Gastrocnemius medialis (tissue), 4 donors: ENCODE measurements at regions not wholly inside any gene's neighbourhood (a gene's known extent, or its start where the extent isn't known, plus 50 kb on each side); places are given as distances from the start of the nearest gene placed in this dataset.

Source experiments
- ATAC-seq, 2 donors: fragments of 150-250 bp; one replicate each; pipeline ENCODE4 v1.9.1; 2016
- DNase-seq, 2 donors: peaks; one replicate each; pipeline ENCODE4 v3.0.0-alpha.2; 2019
- H3K27ac ChIP-seq, 4 donors: fragments of 200-600 bp; sonication (generic); 1 replicate in 1 of 4; 2 replicates in 3 of 4; pipeline ENCODE4 v1.5.1; 2016 to 2018; ENCODE audit warnings: mild to moderate bottlenecking in 2 of 4, moderate library complexity in 1 of 4
- H3K27me3 ChIP-seq, 3 donors: fragments of 200-600 bp; sonication (generic) in 2 of 3; 1 replicate in 1 of 3; 2 replicates in 2 of 3; pipeline versions ENCODE4 v1.5.1 to v1.6.0; 2016 to 2019; ENCODE audit warnings: mild to moderate bottlenecking in 1 of 3, moderate library complexity in 1 of 3
- H3K36me3 ChIP-seq, 2 donors: fragments of 200-600 bp; sonication (generic) in 1 of 2; one replicate each; pipeline ENCODE4 v1.5.1; 2017 to 2018
- H3K4me1 ChIP-seq, 2 donors: fragments of 200-600 bp; sonication (generic) in 1 of 2; one replicate each; pipeline ENCODE4 v1.5.1; 2016 to 2017; ENCODE audit warnings: mild to moderate bottlenecking in 2 of 2
- H3K4me3 ChIP-seq, 4 donors: fragments of 200-600 bp; sonication (generic) in 3 of 4; 1 replicate in 1 of 4; 2 replicates in 3 of 4; pipeline ENCODE4 v1.5.1; 2016 to 2019; ENCODE audit warnings: mild to moderate bottlenecking in 2 of 4
- H3K9me3 ChIP-seq, 3 donors: fragments of 200-600 bp; sonication (generic) in 2 of 3; 1 replicate in 1 of 3; 2 replicates in 2 of 3; pipeline ENCODE4 v1.5.1; 2016 to 2019
- POLR2A ChIP-seq, 2 donors: fragments of 450-650 bp; IDR thresholded peaks; one replicate each; pipeline ENCODE4 v1.6.1; 2017; ENCODE audit warnings: antibody characterized with exemption in 2 of 2, mild to moderate bottlenecking in 2 of 2, moderate library complexity in 2 of 2
- in situ Hi-C, 4 donors: fragments of 200-750 bp; cut with MboI; loops; one replicate each; pipeline versions ENCODE4 v1.15.0 to v1.8.0; 2017; ENCODE audit warnings: low sequenced_read_pairs in 4 of 4
- intact Hi-C: fragments of 100-400 bp; cut with DNase I; formaldehyde crosslinking; loops from one replicate; pipeline ENCODE4 v1.15.1; 2023; ENCODE audit warnings: low total_unique reads
- TF ChIP-seq, protein P1 (sequence below), 5 experiments: fragments of 450-650 bp in 3 of 5; fragments of 200-600 bp in 2 of 5; sonication (generic) in 2 of 5; IDR thresholded peaks in 4 of 5; conservative IDR thresholded peaks in 1 of 5; 1 replicate in 4 of 5; 2 replicates in 1 of 5; pipeline ENCODE4 v1.5.1; 2016 to 2019; ENCODE audit warnings: antibody characterized with exemption in 5 of 5, mild to moderate bottlenecking in 3 of 5, moderate library complexity in 3 of 5

DNA sequence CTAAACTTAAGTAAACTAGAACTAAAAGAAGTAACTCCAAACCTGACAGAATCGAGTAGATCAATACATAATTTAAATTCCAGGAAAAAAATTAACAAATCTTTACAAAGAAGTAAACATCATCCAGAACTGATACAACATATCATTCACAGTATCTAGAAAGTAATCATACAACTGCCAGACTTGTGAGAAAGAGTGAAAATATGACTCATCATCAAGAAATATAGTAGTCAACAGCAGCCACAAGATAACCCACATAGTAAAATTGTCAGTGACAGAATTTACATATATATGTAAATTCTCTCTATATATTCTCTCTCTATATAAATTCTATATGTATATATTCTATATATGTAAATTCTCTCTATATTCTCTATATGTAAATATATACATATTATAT, 242.8 kb upstream of the RGS17 start:
- H3K27ac ChIP-seq = no peak overlapping the region
- DNase-seq = no peak
- in situ Hi-C loops = no loop called here
- no peak for TF ChIP-seq POLR2A (IDR thresholded peaks at IDR 0.05)
- TF ChIP-seq, protein P1, sequence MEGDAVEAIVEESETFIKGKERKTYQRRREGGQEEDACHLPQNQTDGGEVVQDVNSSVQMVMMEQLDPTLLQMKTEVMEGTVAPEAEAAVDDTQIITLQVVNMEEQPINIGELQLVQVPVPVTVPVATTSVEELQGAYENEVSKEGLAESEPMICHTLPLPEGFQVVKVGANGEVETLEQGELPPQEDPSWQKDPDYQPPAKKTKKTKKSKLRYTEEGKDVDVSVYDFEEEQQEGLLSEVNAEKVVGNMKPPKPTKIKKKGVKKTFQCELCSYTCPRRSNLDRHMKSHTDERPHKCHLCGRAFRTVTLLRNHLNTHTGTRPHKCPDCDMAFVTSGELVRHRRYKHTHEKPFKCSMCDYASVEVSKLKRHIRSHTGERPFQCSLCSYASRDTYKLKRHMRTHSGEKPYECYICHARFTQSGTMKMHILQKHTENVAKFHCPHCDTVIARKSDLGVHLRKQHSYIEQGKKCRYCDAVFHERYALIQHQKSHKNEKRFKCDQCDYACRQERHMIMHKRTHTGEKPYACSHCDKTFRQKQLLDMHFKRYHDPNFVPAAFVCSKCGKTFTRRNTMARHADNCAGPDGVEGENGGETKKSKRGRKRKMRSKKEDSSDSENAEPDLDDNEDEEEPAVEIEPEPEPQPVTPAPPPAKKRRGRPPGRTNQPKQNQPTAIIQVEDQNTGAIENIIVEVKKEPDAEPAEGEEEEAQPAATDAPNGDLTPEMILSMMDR (IDR thresholded peaks at IDR 0.05 in 4 of 5, conservative IDR thresholded peaks at IDR 0.05 in 1 of 5) = no peak
- H3K9me3 ChIP-seq = no peaks in the 10 kb centered on the region
- intact Hi-C loops = no loop called here
- no peak for ATAC-seq
- H3K36me3 ChIP-seq = no peaks in the 10 kb centered on the region
- no peaks in the 10 kb centered on the region for H3K27me3 ChIP-seq
- no peaks in the 10 kb centered on the region for H3K4me1 ChIP-seq
- H3K4me3 ChIP-seq = no peak overlapping the region

DNA sequence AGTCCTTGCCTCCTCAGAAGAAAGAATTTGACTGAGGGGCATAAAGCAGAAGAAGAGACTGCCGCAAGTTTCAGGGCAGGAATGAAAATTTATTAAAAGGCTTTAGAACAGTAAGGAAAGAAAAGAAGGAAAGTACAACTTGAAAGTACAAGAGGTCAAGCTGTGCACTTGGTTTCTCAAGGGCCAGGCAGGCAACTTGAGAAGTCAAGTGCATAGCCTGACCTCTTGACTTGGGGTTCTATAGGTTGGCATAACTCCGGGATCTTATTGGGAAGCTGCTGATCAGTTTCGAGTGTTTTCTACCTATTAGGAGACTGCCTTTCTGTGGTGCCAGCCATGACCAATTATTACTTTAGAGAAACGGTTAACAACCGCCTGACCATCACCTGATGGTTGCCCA, 237.0 kb upstream of the RGS17 start:
- ATAC-seq = no peak
- TF ChIP-seq, protein P1 (IDR thresholded peaks at IDR 0.05 in 4 of 5, conservative IDR thresholded peaks at IDR 0.05 in 1 of 5) = no peak
- no peak for TF ChIP-seq POLR2A (IDR thresholded peaks at IDR 0.05)
- Histone ChIP-seq H3K4me3 (no peak overlapping the region), H3K27me3 (no peaks in the 10 kb centered on the region), H3K4me1 (no peaks in the 10 kb centered on the region), H3K36me3 (no peaks in the 10 kb centered on the region), H3K27ac (no peak overlapping the region), H3K9me3 (no peaks in the 10 kb centered on the region)
- in situ Hi-C loops (no loop called here), intact Hi-C loops (no loop called here)
- no peak for DNase-seq

DNA sequence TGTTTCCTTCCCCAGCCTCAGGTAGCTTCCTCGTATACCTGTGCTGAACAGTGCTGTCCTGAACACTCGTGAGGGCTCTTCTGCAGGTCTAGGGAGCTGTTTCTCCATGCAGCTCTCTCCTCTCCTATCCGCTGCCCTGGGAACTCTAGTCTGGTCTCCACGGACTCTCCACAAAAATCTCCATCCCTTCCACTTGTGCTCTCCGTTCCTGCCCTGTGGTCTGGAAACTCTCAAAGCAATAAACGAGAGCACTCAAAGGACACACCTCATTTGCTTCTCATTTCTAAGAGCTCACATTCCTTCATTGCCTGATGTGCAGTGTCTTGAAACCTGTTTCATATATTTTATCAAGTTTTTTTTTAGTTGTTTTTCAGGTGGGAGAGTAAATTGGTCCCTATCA, 235.9 kb upstream of the RGS17 start:
- in situ Hi-C loops (no loop called here), intact Hi-C loops (no loop called here)
- no peak overlapping the region for H3K27ac ChIP-seq
- ATAC-seq (no peak), DNase-seq (no peak)
- TF ChIP-seq, protein P1 (IDR thresholded peaks at IDR 0.05 in 4 of 5, conservative IDR thresholded peaks at IDR 0.05 in 1 of 5) = no peak
- TF ChIP-seq POLR2A (IDR thresholded peaks at IDR 0.05) = no peak
- H3K27me3 ChIP-seq = no peaks in the 10 kb centered on the region
- no peaks in the 10 kb centered on the region for H3K4me1 ChIP-seq
- no peak overlapping the region for H3K4me3 ChIP-seq
- no peaks in the 10 kb centered on the region for H3K9me3 ChIP-seq
- H3K36me3 ChIP-seq = no peaks in the 10 kb centered on the region

DNA sequence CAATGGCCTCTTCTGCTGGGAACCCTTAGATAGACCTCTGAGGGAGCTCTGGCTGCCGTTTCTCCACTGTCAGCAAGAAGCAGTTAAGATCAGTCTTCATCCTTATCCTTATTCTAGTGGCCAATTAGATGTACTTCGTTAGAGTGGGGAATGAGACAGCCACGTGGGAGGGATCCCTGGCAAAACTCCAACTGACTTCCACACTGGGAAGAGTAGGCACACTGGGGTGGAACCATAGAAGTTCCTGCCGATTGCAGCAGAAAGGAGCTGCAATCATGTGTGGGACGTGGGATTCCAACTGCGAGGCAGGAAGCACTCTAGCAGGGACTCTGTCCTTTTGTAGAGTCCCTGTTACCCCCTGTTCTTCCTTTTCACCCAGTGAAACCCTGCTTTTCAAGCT, 226.3 kb upstream of the RGS17 start:
- TF ChIP-seq, protein P1 (IDR thresholded peaks at IDR 0.05 in 4 of 5, conservative IDR thresholded peaks at IDR 0.05 in 1 of 5) = no peak
- H3K4me1 ChIP-seq = no peaks in the 10 kb centered on the region
- no peak overlapping the region for H3K4me3 ChIP-seq
- H3K27me3 ChIP-seq = no peaks in the 10 kb centered on the region
- H3K36me3 ChIP-seq = no peaks in the 10 kb centered on the region
- in situ Hi-C loops (no loop called here), intact Hi-C loops (no loop called here)
- no peaks in the 10 kb centered on the region for H3K9me3 ChIP-seq
- H3K27ac ChIP-seq = no peak overlapping the region
- ATAC-seq (no peak), DNase-seq (no peak)

DNA sequence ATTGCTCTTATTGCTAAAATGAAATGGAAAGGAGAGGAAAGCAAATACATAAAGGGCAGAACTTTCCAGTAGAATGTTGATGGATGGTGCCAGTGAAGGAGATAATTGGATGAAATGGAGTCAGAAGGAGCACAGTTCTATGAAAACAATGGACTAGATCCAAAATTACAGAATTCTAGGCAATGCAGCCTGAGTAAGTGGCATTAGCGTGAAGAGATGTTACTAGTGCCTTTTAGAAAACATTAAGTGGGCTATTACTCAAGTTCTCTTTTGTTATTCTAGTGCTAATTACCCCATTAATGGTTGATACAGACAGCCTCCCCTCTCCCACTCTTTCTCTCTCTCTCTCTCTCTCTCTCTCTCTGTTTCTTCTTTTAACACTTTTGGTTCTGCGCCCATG, 209.5 kb upstream of the RGS17 start:
- TF ChIP-seq, protein P1 (IDR thresholded peaks at IDR 0.05 in 4 of 5, conservative IDR thresholded peaks at IDR 0.05 in 1 of 5) = no peak
- no peak for TF ChIP-seq POLR2A (IDR thresholded peaks at IDR 0.05)
- no peak for ATAC-seq
- H3K4me1 ChIP-seq = no peaks in the 10 kb centered on the region
- H3K4me3 ChIP-seq = no peak overlapping the region
- in situ Hi-C loops (no loop called here), intact Hi-C loops (no loop called here)
- H3K27me3 ChIP-seq = no peaks in the 10 kb centered on the region
- no peak overlapping the region for H3K27ac ChIP-seq
- DNase-seq = no peak
- no peaks in the 10 kb centered on the region for H3K9me3 ChIP-seq
- H3K36me3 ChIP-seq = no peaks in the 10 kb centered on the region
